Prostate gland (tissue), 2 donors: ENCODE measurements at regions not wholly inside any gene's neighbourhood (a gene's known extent, or its start where the extent isn't known, plus 50 kb on each side); places are given as distances from the start of the nearest gene placed in this dataset.

Source experiments
- DNase-seq: peaks from one replicate; pipeline ENCODE4 v3.0.0-alpha.2; 2019; ENCODE audit warnings: low spot score
- H3K27ac ChIP-seq, 2 donors: fragments of 200-600 bp; sonication (generic); 2 replicates each; pipeline ENCODE4 v1.5.1; 2017 to 2019
- H3K27me3 ChIP-seq: fragments of 200-600 bp; sonication (generic); replicated peaks from 2 replicates; pipeline ENCODE4 v1.5.1; 2019; ENCODE audit not compliant: insufficient read depth
- H3K36me3 ChIP-seq, 2 donors: fragments of 200-600 bp; sonication (generic); 1 replicate in 1 of 2; 2 replicates in 1 of 2; pipeline versions ENCODE4 v1.5.1 to v1.8.1; 2017 to 2019
- H3K4me1 ChIP-seq: fragments of 200-600 bp; sonication (generic); replicated peaks from 2 replicates; pipeline ENCODE4 v1.5.1; 2019
- H3K4me3 ChIP-seq, 2 donors: fragments of 200-600 bp; sonication (generic); 2 replicates each; pipeline ENCODE4 v1.5.1; 2017 to 2019
- H3K9me3 ChIP-seq: fragments of 200-600 bp; sonication (generic); 2 replicates; pipeline ENCODE4 v1.5.1; 2017
- CTCF ChIP-seq, 4 experiments: fragments of 200-600 bp in 2 of 4; fragments of 450-650 bp in 2 of 4; sonication (generic) in 2 of 4; IDR thresholded peaks; 1 replicate in 3 of 4; 2 replicates in 1 of 4; pipeline ENCODE4 v1.5.1; 2016 to 2019; ENCODE audit warnings: antibody characterized with exemption in 4 of 4, mild to moderate bottlenecking in 2 of 4, moderate library complexity in 2 of 4
- POLR2A ChIP-seq: fragments of 450-650 bp; IDR thresholded peaks from one replicate; pipeline ENCODE4 v1.6.1; 2016; ENCODE audit warnings: antibody characterized with exemption, mild to moderate bottlenecking
- POLR2AphosphoS5 ChIP-seq: sonication (generic); formaldehyde crosslinking; IDR thresholded peaks from one replicate; pipeline ENCODE4 v1.6.1; 2017; ENCODE audit warnings: antibody characterized with exemption
- WGBS: methylation state at CpG from one replicate; pipeline ENCODE4 v1.1.5; 2018; 5-methylcytosine and 5-hydroxymethylcytosine counted together
- intact Hi-C: fragments of 100-400 bp; cut with DNase I; formaldehyde crosslinking; loops from one replicate; pipeline ENCODE4 v1.14.2; 2022

- Histone ChIP-seq H3K9me3 (no peaks in the 10 kb centered on the region), H3K27me3 (peaks cover 4% of the 10 kb centered on the region), H3K27ac (no peak overlapping the region), H3K4me3 (no peak overlapping the region), H3K36me3 (no peaks in the 10 kb centered on the region), H3K4me1 (no peaks in the 10 kb centered on the region)
- no peak for TF ChIP-seq CTCF (IDR thresholded peaks at IDR 0.05)
- TF ChIP-seq POLR2A, result no peak
- no peak for TF ChIP-seq POLR2AphosphoS5
- intact Hi-C loops, result no loop called here
- DNase-seq, result peak; percentile 4
- WGBS, result 60% methylated on average over 13 of the region's 13 CpGs
Observed at GRCh38 chr22:49235463-49236300, 592.0 kb downstream of the BRD1 start.

DNA sequence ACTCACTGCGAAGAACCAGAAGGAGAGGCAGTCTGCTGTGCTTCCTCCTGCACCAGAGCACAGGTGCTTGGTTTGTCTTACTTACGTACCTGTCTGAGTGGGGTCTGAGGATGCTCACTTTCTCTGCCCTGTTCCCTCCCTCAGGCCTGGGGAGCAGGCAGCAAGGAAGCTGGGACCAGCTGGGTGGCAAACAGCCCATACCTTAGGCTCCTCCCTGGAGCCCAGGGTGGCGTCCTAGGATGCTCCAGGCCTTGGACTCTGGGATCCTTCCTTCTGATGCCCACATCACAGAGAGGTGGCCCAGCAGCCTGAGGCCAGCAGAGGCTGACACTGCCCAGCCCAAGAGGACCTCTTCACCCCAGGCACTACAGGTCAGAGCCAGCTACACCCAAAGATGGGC is 593.2 kb downstream of the BRD1 start:
- H3K9me3 ChIP-seq, result no peaks in the 10 kb centered on the region
- no peaks in the 10 kb centered on the region for H3K36me3 ChIP-seq
- H3K4me1 ChIP-seq, result no peaks in the 10 kb centered on the region
- 96% methylated on average over 3 of the region's 3 CpGs for WGBS
- H3K27ac ChIP-seq, result no peak overlapping the region
- intact Hi-C loops, result no loop called here
- peaks cover 4% of the 10 kb centered on the region for H3K27me3 ChIP-seq
- TF ChIP-seq POLR2A (no peak), POLR2AphosphoS5 (no peak), CTCF (IDR thresholded peaks at IDR 0.05) (no peak)
- DNase-seq, result no peak
- H3K4me3 ChIP-seq, result no peak overlapping the region

GRCh38 chr22:49233507-49234100 is 594.1 kb downstream of the BRD1 start:
- TF ChIP-seq POLR2A (no peak), POLR2AphosphoS5 (no peak), CTCF (IDR thresholded peaks at IDR 0.05) (no peak)
- Histone ChIP-seq H3K4me3 (no peak overlapping the region), H3K27me3 (peaks cover 4% of the 10 kb centered on the region), H3K27ac (no peak overlapping the region), H3K9me3 (no peaks in the 10 kb centered on the region), H3K4me1 (no peaks in the 10 kb centered on the region), H3K36me3 (no peaks in the 10 kb centered on the region)
- intact Hi-C loops, result no loop called here
- 74% methylated on average over 16 of the region's 16 CpGs for WGBS
- no peak for DNase-seq

DNA sequence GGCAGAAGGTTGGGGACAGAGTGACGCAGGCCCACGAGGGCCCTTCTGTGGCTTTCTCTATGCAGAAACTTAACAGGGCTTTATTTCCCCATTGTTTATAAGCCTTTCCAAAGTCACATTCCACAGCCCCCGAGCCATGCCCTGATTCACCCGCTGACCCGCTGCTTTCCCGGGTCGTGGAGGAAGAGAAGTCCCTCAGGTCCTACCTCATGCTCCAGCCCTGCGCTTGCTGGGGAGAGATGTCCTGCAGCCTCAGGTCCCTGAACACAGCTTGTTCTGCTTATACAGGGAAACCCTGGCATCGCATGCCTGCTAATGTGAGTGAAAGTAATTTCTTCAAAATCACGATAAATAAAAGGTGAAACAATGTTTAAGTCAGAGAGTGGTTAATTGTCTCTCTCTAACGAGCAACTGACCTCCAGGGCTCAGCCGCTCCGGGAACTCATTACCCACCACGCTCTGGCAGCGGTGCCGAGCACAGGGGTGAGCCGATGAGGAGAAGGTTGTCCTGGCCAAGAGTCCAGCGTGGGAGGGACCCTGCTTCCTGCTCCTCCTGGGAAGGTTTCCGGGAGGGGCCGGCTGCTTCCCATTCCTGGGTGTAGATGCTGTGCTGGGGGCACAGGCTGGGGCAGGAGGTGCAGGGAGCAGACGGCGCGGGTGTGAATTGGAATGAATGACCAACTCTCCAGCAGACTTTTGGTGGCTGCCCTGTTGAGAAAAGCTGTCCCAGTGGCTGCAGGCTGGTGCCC is 595.2 kb downstream of the BRD1 start:
- Histone ChIP-seq H3K9me3 (no peaks in the 10 kb centered on the region), H3K36me3 (no peaks in the 10 kb centered on the region), H3K4me1 (no peaks in the 10 kb centered on the region), H3K4me3 (no peak overlapping the region), H3K27me3 (peaks cover 4% of the 10 kb centered on the region), H3K27ac (no peak overlapping the region)
- no peak for DNase-seq
- intact Hi-C loops, result no loop called here
- WGBS, result 53% methylated on average over 23 of the region's 23 CpGs
- TF ChIP-seq POLR2AphosphoS5 (no peak), POLR2A (no peak), CTCF (IDR thresholded peaks at IDR 0.05) (no peak)
